ENCODE measurements at regions not wholly inside any gene's neighbourhood (a gene's known extent, or its start where the extent isn't known, plus 50 kb on each side); places are given as distances from the start of the nearest gene placed in this dataset.
"Not testable (repeated sequence)": the region's sequence is repeated elsewhere in the genome, so short reads cannot be mapped to it uniquely, and the experiment has no call there.

DNA sequence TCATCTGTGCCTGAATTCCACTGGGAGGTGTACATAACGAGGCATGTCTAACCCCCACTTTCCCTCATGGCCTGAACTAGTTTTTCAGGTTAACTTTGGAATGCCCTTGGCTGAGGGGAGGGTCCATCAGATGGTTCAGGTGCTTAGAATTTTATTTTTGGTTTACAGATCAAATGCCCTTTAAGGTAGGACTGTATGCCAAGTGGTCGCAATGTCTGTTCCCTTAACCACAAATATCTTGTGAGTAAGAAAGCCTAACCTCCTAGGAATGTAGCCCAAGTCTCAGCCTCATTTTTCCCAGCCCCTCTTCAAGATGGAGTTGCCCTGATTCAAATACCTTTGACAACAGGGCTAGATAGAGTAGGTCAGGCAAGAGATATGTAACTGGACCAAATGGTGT lies 78.4 kb downstream of the RNASET2 start:
- no peak for DNase-seq

DNA sequence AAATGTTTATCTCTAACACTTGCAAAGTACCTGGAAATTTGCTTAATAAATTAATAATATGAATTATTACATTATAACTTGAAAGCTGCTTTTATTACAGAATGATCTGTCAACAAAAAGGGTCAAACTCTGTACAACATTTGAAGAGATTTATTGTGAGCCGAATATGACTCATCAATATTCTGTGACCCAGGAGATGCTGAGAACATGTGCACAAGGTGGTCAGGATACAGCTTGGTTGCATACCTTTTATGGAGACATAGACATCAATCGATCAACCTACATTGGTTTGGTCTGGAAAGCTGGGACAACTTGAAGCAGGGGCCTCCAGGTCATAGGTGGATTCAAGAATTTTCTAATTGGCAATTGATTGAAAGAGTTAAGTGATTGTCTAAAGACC lies 79.0 kb downstream of the RNASET2 start:
- DNase-seq, result no peak

DNA sequence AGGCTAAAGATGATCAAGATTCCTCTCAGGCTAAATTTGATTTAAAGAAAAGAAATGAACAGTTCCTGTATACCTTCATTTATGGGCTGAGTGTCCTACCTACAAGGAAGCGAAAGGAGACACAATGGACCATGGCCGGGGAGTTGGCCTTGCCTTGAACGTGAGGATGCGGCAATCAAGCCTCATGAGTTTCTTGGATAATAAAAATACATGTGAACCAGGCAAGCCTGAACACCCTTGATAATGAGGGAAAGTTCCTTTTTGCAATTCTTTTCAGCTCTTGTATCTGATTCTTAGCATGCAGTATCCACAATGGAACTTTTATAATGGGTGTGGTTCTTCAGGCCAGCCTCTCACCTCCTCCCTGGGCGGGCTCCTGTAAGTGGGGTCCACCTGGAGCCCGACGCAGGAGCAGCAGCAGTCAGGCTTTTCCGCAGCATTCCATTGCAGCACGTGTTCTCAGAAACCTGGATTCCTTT lies 83.8 kb downstream of the RNASET2 start:
- DNase-seq, result no peak

DNA sequence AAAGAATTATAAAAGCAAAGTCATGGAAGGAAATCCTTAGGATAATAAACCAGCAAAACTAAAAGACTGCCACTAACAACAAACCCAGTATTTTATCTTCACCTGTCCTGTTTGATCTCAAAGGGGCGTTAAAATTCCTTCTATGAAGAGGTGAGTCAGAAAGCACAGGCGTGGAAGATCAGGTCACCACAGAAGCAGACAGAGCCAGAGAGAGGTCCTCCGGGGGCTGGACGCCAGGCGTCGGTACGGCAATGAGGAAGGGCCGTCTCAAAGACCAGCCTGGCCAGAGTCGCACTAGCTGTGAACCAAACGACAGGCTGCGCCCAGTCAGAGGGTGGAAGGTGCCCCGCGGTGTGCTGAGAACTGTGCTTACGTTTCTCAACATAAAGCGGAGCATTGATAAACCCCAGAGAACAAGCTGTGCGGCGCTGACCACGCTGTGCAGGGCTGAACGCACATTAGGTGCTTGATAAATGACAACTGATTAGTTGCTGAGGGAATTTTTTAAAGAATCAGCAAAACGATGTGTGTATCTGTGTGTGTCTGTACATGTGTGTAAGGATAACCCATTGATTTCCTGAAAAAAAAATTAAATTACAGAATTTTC lies 85.6 kb downstream of the RNASET2 start:
- DNase-seq, result no peak

DNA sequence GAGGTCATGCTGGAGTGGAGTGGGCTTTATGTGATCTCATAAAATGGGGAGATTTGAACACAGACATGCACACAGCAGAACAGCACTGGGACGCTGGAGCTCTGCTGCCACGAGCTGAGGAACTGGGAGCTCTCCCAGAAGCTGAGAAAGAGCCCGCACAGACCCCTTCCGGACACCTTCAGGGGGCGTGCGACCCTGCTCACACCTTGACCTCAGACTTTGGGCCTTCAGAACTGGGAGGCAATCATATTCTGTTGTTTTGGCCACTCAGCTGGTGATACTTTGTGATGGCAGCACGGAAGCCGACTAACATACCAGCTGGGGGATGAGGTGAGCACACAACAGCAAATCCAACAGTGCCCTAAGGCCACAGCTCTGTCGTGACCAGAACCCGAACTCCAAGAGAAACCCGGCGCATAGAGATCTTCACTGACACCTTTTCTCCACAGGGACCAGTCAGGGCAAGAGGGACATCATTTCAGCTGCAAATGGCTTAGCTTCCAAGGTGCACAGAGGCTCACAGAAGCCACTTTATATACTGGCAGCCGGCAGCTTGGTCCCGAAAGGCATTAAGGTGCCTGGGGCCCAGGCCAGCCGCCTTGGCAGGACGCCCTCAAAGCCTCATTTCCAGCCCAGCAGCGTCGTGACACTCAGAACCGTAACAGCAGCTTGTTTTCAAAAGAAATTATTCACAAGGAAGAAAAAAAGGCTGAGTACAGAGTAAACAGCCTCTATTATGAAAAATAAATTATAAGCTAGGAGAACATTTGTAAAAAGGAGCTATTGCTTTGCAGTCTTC lies 89.3 kb downstream of the RNASET2 start:
- no peak for DNase-seq

DNA sequence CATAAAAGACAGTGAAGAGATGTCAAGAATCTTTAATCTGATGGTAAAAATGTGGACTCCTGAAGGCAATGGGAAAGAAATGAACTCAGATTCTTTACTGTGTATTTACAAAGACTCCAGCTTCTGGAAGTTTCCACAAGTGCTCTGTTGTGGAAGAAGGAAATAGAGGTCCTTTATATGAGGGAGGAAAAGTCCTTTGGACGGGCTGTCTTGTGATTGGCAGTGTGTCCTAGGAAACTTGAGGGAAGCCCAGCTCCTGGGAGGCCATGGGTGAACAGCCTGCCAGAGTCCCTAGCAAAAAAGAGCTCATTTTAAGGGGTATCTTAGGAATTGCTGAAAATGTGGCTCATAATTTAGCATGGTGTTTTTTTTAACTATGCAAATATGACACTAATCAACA lies 92.0 kb downstream of the RNASET2 start:
- DNase-seq, result no peak

DNA sequence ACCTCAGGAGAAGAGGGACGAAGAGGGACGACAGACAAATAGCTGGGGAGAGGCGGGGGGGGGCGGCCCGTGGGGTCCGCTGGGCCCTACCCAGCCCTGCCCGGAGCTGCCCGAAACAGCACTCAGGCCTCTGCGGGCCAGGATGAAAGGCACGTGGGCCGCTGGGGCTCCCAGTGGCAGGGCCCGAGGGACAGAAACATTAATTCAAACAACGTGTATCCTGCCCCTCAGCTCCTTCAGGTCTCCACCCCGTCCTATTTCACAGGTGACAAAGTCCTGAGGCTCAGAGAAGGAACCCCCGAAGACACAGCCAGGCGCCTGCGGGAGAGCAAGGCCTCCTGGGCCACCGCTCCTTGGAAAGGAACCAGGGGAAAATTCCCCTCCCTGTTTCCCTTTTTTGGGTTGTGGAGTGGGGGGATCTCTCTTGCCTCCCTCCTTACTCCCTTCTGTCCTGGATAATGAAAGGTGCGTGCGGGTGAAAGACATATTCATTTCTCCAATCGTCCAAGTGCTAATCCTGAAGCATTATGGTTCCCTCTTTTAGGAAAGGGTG lies 93.3 kb downstream of the RNASET2 start:
- DNase-seq, result no peak

DNA sequence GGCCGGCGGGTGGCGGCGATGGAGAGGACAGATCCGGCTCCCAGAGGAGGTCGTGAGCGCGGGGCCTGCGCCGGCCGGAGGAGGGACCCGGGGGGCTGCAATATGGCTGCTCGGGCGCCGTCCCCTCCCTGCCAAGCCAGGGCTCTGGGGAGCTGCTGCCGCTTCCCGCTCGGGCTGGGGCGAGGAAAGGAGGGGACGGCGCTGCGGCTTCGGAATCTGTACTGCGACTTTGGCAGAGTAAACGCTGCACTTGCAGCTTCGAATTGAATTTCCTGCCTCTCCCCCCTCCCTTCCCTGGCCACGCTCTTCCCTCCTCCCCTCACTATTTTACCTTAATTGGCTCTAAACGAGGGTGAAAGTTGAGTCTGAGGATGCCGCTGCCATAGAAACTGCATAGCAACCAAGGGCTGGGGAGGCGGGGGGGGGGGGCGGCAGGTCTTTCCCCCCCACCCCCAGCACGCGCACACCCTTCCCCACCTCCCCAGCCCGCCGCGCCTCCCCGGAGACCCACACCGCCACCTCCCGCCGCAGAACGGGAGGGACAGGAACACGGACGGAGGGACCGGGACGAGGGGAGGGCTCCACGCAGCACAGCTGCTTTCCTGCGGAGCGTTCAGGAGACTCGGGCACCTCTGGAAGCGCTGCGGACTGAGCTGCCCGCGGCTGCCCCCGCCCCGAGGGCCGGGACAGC lies 93.9 kb downstream of the RNASET2 start:
- DNase-seq, result no peak

DNA sequence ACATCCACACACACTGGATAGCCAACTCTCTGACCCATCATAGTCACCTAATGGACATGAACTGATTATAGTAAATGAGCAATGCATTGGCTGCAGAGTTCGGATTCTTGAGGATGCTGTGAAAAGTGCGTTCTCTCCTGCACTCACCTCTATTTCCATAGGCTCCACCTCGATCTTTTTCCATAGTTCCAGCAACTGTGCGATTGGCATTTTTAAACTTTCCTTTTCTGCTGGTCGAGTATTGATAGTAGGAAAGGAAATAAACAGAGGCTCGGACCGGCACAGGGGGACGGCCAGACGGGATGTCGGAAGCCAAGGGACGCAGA lies 94.4 kb downstream of the RNASET2 start:
- no peak for DNase-seq

DNA sequence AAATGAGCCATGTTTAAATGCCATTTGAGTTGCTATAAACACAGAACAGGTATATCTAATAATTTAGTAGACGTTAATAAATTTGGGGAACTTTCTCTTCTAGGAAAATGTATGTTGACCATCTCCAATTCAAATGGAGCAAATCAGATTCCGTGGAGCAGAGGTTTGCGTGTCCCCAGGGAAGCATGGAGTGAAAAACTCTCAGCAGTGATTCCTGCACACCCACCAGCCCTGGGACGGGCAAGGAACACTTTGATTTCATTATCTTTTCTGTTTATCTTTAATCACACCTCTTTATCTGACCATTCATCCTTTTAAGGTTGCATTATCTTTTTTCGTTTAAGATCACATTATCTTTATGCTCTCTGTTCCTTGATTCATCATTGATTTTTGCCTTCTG lies 95.0 kb downstream of the RNASET2 start:
- no peak for DNase-seq

DNA sequence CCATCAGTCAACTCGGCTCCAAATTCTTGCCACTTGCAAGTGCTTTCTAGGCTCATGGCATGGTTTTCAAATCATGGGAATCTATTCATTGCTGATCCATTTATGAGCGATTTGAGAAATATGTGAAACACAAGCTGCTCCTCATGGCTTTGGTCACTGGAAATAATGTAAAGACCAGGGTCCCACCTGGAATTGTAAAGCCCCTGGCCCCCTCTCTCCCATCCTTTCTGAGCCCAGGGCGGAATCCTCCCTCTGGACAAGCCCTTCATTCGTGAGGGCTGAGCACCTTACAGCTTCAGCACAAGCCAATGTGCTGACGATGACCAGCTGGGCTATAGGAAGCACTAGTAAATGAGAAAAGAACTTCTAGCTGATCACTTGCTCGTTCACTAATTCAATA lies 96.0 kb downstream of the RNASET2 start:
- no peak for DNase-seq

DNA sequence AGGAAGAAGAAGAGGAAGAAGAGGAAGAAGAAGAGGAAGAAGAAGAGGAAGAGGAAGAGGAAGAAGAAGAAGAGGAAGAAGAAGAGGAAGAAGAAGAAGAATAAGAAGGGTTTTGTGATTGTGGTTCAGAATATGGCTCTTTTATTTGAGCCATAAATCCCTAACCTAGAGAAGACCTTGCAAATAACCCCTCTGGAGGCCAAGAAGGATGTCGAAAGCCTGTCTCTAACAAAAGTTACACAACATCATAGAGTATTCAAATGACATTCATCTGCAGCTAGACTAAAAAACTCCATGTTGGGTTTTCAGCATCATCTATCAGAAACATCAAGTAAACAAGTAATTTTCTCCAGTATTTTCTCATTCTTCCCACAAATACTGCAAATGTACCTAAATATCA lies 100.9 kb downstream of the RNASET2 start:
- DNase-seq, result no peak

DNA sequence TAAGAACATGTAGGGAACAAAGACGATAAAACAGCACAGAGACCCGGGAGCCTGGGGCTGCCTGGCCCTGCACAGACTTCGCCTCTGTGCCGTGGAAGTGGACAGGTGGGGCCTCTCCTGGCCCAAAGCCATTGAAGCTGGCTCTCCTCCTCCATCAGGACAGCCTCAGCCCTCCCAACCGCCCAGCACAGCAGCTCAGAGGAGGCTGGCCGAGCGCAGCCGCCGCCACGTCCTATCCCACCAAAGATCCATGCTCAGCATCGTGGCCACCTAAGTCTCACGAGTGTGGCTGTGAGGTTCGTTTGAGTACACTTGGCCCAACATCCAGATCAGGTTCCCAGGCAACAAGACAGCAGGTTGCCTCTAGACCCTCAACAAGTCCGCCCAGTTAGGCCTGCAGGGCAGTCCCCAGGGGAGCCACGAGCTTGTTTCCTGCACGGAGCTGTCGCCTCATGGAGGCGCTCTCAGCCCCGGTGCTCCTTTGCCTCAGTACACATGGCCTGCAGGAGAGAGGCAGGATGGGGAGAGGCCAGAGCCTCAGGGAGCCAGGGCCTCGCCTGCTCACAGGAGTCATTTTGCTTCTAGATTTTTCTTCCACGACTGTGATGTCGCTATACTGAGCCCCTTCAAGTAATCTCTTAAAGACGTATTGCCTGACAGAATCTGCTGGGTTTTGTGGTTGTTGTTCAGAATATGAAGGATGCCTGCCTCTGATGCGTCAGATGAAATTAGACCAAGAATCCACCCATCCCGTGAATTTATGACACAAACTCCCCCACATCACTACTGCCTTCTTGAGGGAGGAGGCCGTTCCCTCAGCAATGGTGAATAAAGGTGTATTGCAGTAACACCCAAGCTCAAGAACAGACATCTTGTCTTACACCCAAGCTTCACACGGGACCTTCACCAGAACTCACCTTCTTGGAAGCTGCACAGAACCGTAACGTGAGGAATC lies 102.7 kb downstream of the RNASET2 start:
- DNase-seq, result no peak

DNA sequence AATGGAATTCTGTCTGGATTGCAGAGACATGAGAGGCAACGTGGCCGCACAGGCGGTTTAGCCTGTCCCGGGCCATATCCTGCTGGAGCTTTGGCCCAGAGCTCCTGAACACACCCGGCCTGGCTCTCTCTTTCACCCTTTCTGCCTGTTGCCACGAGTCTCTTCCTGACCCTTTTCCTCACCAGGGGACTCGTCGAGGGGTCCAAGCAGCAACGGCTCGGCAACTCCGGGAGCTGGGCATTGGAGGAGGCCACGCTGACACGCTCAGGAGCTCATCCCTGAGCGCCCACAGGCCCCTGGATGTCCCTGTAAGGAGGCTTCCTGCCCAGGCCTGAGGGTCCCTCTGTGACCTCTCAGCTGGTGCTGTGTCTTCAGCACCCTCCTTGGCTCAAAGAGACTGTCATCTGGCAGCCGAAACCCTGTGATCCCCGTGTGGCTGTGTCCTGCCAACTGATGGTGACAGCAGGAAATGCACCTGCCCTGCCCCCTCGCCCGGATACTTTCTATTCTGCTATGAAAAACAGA lies 103.8 kb downstream of the RNASET2 start:
- DNase-seq, result no peak

DNA sequence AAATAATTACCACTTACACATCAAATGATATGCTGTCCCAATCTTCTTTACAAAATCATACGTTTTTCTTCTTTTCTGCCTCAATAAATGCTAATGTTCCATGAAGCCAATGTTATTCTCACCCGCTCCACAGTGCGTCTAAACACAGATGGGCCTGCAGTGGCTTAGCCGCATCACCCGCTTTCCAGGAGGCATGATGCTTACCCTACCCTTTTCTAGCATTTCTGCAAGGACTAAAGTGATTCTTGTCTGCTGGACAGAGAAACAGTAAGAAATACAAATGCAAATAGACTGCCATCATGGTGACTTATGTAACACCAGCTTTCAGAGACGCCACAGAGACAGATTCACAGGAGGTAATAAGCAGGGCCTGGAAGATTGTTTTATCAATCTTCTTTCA lies 104.4 kb downstream of the RNASET2 start:
- DNase-seq, result no peak

DNA sequence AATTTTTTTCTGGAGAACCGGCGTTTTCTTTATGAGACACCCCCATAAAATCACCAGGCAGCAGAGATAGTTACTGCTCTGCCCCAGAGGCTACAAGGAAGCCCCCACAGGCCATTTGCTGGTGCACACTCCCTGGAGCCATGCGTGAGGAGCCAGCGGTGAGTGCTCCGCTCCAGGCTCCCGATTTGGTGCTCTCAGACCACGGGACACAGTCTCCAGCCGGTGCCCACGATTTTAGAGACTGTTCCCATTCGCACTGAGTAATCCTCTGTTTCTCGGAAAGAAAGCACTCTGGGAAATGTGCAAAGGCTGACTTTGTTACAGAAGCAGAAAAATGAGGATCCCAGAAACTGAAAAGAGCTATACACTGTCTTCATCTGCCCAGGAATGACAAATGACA lies 104.9 kb downstream of the RNASET2 start:
- DNase-seq, result no peak

DNA sequence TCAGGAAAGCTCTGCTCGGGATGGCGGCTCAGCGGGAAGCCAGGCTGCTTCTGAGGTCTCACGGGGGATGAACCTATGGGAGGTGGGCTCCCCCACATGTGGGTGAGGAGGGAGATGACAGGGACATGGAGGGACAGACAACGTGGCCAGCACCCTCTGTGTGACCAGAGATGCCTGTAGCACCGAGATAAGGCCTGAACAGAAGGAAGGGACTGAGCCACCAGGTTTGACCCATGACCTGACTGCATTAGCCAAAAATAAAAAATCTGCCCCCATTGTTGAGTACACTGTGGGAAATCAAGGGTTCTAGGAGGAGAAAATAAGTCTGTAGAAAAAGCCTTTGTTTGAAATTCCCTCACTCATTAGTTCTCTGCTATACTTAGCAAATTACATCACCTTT lies 105.7 kb downstream of the RNASET2 start:
- DNase-seq, result no peak

DNA sequence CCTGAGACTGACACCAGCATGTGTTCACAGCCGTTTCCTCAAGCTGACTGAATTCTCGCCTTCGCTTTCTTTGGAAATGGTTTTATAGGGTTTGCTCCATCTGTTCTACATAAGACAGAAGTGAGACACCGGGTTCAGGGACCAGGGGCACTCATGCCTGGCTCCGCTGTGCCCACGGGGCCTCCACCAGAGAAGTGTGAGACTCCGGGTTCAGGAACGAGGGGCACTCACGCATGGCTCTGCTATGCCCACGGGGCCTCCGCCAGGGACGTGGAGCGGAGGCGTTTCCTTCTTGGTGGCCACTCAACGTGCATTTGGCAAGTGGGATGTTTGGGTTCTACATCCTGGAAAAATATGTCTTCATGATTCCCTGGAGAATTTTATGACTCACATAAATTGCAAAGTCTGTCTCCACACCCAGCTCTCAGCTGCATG lies 106.6 kb downstream of the RNASET2 start:
- no peak for DNase-seq

DNA sequence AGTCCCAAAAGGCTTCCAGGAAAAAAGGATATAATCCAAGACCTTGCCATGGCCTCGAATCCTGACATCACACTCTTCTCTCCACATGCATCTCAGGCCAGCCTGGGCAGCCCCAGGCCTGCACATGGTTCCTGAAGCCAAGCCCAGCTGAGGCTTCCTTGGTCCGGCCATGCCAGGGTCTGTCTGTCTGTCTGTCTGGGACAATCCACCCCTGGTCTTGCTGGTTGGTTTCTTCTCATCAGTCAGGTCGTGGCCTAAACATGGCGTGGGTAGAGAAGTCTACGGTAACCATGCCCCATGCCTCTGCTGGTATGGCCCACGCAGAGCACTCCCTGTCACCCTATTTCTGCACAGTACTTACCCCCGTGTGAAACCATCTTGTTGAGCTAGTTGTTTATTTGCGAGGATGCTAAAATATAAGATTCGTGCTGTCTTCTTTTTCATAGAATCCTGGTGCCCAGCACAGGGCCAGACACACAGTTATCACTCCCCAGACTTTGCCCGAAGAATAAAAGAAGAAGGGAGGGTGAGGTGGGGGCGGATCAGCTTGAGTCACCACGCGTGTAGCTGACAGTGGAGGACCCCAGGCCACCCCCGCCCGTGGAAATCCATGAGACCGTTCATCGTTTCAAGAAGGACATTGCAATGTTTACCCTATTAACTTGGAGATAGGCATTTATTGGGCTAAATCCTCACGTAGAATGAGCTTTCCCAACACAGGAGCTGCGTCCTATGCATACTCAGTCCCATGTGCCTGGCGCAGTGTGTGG lies 107.2 kb downstream of the RNASET2 start:
- DNase-seq, result no peak

DNA sequence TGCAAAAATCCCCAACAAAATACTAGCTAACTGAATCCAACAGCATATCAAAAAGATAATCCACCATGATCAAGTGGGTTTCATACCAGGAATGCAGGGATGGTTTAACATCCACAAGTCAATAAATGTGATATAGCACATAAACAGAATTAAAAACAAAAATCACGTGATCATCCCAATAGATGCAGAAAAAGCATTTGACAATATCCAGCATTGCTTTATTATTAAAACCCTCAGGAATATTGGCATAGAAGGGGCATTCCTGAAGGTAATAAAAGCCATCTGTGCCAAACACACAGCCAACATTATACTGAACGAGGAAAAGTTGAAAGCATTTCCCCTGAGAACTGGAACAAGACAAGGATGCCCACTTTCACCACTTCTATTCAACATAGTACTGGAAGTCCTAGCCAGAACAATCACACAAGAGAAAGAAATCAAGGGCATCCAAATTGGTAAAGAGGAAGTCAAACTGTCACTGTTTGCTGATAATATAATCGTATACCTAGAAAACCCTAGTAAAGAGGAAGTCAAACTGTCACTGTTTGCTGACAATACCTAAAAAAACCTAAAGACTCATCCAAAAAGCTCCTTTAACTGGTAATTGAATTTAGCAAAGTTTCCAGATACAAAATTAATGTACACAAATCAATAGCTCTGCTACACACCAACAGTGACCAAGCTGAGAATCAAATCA lies 109.8 kb downstream of the RNASET2 start:
- not testable (repeated sequence) for DNase-seq

DNA sequence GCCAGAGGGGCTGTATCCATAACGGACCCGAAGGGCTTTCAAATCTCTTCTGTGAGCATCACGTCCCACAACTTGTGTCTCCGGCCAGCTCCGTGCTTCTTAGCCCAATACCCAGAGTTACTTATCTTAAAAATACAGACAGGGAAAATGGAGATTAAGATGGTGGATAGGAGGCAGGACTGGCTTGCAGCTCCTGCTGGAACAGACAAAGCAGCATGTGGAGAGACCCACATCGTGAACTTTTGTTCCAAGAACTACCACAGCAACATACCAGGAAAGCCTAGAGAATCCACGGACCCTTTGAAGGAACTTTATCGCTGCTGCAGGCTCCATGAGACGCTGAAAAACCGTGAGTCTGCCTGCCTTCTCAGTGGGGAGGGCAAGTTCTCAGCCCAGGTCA lies 113.7 kb downstream of the RNASET2 start:
- DNase-seq, result no peak
